HG03066 (cell line): ENCODE measurements at regions not wholly inside any gene's neighbourhood (a gene's known extent, or its start where the extent isn't known, plus 50 kb on each side); places are given as distances from the start of the nearest gene placed in this dataset.
"Not testable (repeated sequence)": the region's sequence is repeated elsewhere in the genome, so short reads cannot be mapped to it uniquely, and the experiment has no call there.

Source experiments
- ATAC-seq: cut with Tn5 transposase; IDR thresholded peaks from one replicate; pipeline ENCODE4 v1.9.1; 2021; ENCODE audit warnings: low read depth; ENCODE audit not compliant: unreplicated experiment

DNA sequence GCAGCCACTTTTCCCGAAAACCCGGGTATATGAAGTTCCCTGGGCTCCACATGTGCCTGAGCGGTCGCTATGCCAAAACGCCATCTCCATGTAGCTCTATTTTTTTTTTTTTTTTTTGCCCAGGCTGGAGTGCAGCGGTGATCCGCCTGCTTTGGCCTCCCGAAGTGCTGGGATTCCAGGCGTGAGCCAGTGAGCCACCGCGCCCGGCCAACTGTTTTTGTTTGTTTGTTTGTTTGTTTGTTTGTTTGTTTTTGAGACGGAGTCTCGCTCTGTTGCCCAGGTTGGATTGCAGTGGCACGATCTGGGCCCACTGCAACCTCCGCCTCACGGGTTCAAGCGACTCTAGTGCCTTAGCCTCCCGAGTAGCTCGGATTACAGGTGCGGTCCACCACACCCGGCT lies 237.5 kb upstream of the IRAK1BP1 start:
- no peak for ATAC-seq

DNA sequence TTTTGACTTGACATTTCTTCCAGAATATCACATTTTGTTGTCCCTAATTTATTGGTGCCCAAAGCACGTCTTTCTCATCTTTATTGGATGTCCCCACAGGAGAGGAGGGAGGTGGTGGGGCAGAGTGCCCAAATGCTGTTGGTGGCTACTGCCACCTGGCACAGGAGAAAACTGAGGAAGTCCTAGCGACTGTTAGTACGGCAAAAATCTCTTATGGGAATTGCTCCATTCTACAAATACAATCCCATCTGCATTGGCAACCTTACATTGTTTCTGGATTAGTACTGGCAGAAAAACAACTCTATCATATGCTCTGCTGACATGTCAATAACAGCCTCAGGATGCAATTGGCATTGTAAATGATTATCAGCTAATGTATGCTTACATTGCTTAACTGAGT lies 235.4 kb upstream of the IRAK1BP1 start:
- ATAC-seq = no peak

DNA sequence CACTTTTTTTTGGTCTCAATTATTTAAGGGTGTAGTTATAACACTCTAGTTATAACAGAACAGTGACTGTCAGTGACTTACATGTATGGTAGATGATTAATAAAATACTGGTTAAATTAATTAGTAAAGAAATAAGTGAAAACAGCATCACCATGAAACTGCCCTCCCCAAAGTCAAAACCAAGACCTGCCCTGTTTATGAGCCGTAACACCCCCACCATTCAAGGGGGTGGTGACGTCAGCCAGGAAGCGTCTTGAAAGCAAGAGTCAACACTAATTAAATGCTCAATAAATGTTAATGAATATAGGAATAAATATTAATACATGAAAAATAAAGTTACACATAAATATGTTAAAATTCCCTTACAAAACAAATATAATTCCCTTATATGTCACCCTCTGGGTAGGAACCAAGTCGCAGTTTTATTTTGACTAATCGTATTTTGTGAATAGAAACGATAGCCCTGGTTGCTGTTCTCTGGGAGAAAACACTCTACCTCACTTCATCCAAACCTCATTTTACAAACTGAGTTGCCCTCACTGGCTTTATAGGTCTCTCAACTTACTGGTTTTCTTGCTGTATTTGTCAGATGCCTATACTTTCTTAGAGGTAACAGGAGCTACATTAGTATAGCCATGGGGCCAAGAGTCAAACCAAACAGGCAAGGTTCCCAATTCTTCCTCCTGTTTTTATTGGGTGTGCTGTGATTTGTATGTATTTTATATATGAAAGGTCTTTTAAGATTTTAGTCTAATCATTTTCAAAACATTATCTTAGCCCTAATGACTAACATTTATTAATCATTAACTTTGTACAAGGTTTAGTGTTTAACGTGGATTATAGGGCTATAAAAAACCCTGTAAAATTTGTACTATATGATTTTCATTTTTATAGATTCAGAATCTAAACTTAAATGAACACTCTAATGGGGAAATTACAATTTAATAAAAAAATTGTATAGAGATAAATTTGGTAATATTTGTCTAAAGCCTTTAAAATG lies 227.9 kb upstream of the IRAK1BP1 start:
- ATAC-seq = no peak

DNA sequence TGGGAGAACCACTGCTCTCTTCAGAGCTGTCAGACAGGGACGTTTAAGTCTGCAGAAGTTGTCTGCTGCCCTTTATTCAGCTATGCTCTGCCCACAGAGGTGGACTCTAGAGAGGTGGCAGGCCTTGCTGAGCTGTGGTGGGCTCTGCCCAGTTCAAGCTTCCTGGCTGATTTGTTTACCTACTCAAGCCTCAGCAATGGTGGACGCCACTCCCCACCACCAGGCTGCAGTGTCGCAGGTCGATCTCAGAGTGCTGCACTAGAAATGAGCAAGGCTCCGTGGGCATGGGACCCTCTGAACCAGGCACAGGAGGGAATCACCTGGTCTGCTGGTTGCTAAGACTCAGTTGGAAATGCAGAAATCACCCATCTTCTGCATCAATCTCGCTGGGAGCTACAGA lies 223.4 kb upstream of the IRAK1BP1 start:
- ATAC-seq = not testable (repeated sequence)

DNA sequence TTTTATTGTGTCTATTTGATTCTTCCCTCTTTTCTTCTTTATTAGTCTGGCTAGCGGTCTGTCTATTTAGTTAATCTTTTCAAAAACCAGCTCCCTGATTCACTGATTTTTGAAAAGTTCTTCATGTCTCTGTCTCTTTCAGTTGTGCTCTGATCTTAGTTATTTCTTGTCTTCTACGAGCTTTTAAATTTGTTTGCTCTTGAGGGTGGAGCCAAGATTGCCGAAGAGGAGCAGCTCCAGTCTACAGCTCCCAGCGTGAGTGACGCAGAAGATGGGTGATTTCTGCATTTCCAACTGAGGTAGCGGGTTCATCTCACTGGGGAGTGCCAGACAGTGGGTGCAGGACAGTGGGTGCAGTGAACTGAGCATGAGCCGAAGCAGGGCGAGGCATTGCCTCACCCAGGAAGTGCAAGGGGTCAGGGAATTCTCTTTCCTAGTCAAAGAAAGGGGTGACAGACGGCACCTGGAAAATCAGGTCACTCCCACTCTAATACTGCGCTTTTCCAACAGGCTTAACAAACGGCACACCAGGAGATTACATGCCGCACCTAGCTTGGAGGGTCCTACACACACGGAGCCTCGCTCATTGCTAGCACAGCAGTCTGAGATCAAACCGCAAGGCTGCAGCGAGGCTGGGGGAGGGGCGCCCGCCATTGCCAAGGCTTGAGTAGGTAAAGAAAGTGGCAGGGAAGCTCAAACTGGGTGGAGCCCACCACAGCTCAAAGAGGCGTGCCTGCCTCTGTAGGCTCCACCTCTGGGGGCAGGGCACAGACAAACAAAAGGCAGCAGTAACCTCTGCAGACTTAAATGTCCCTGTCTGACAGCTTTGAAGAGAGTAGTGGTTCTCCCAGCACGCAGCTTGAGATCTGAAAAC lies 220.6 kb upstream of the IRAK1BP1 start:
- not testable (repeated sequence) for ATAC-seq

DNA sequence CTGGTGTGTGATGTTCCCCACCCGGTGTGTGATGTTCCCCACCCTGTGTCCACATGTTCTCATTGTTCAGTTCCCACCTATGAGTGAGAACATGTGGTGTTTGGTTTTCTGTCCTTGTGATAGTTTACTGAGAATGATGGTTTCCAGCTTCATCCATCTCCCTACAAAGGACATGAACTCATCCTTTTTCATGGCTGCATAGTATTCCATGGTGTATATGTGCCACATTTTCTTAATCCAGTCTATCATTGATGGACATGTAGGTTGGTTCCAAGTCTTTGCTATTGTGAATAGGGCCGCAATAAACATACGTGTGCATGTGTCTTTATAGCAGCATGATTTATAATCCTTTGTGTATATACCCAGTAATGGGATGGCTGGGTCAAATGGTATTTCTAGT lies 201.5 kb upstream of the IRAK1BP1 start:
- not testable (repeated sequence) for ATAC-seq

DNA sequence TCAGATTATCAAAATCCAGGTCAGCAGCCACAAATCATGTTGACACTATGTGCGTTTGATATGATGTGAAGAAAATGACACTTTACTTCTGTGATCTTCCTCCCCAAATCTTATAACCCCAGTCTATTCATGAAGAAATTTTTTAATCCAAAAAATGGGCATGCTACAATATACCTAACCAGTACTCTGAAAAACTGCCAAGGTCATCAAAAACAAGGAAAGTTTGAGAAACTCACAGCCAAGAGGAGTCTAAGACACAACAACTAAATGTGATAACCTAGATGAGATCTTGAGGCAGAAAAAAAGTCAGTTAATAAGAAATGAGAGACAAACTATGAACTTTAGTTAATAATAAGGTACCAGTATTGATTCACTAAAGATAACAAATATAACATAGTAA lies 200.6 kb upstream of the IRAK1BP1 start:
- ATAC-seq = no peak

DNA sequence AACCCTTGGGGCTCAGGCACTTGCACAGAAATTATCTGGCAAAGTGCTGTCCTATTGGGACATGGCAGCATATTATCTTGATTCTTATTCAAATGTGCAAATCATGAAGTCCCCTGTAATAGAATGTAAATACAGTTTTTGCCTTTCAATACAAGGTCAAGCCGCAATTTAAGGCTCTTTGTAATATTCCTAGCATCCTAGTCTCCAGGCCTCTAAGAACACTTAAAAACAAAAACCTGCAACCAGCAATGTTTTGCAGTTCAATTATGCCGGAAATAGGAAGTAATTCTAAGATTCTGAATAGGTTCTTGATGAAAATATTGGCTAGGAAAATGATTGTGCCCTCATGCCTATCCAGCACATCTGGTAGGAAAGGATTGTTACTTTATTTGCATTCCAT lies 197.2 kb upstream of the IRAK1BP1 start:
- ATAC-seq = no peak

DNA sequence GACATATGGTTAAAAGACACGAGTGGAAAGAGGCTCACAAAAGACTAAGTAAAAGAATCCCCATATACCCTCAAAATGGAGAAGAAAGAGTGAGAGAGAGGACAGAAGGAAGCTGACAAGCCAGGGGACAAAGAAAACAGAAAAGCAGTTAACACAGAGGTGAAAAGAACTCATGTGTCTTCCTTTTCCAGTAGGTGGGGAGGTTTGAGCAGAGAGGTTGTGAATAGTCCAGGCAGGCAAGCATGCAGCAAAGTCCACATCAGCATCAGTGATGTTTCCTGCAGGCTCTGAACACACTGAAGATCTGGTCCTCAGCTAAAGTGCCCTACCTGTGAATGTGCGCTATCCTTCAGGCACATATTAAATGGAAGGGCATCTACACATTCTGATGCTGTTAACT lies 196.5 kb upstream of the IRAK1BP1 start:
- no peak for ATAC-seq

DNA sequence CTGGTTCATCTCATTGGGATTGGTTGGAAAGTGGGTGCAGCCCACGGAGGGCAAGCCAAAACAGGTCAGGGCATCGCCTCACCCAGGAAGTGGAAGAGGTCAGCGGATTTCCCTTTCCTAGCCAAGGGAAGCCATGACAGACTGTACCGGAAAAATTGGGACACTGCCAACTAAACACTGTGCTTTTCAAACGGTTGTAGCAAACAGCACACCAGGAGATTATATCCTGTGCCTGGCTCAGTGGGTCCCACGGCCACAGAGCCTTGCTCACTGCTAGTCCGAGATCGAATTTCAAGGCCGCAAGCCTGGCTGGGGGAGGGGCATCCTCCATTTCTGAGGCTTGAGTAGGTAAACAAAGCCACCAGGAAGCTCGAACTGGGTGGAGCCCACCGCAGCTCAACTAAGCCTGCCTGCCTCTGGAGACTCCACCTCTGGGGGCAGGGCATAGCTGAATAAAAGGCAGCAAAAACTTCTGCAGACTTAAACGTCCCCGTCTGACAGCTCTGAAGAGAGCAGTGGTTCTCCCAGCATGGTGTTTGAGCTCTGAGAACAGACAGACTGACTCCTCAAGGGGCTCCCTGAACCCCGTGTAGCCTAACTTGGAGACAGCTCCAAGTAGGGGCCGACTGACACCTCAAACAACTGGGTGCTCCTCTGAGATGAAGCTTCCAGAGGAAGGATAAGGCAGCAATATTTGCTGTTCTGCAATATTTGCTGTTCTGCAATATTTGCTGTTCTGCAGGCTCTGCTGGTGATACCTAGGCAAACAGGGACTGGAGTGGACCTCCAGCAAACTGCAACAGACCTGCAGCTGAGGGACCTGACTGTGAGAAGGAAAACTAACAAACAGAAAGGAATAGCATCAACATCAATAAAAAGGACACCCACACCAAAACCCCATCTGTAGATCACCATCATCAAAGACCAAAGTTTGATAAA lies 191.0 kb upstream of the IRAK1BP1 start:
- ATAC-seq = not testable (repeated sequence)

DNA sequence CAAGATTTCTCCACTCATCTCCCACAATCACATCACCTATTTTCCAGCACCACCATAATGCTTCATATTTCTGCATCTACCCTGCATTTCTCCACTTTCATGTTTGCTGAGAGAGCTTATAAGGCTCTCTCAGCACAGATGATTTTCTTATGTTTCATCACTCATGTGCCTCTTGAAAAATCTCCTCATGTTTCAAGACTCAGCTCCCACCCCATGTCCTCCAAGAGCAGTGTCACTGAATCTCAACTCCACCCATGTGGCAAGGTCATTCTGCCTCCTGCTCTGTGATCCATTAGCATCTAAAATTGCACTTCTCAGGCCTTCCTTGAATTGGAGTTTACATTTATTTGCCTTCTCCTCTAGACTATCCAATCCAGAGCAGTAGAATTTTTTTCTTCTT lies 178.7 kb upstream of the IRAK1BP1 start:
- ATAC-seq = no peak

DNA sequence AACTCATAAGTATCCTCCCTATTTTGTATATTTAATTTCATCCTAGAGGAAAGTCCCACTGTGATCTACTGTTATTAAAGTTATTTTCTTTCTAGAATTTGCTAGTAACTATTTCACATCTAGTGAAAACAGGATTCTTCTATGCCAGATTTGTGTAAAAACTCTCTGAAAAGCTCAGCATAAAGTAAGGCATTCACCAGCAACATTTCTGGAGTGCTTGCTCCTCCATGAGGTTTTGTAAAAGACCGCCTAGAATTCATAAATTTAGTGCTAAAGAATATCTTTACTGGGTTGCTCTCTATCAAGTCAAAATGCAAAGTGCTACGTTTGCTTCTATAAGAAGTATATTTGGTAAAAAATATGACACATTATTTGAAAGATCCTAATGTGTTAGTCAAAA lies 173.5 kb upstream of the IRAK1BP1 start:
- no peak for ATAC-seq

DNA sequence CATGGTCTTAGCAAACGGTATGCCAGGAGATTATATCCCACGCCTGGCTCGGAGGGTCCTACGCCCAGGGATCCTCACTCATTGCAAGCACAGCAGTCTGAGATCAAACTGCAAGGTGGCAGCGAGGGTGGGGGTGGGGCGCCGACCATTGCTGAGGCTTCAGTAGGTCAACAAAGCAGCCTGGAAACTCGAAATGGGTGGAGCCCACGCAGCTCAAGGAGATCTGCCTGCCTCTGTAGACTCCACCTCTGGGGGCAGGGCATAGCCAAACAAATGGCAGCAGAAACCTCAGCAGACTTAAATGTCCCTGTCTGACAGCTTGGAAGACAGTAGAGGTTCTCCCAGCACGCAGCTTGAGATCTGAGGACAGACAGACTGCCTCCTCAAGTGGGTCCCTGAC lies 172.7 kb upstream of the IRAK1BP1 start:
- not testable (repeated sequence) for ATAC-seq

DNA sequence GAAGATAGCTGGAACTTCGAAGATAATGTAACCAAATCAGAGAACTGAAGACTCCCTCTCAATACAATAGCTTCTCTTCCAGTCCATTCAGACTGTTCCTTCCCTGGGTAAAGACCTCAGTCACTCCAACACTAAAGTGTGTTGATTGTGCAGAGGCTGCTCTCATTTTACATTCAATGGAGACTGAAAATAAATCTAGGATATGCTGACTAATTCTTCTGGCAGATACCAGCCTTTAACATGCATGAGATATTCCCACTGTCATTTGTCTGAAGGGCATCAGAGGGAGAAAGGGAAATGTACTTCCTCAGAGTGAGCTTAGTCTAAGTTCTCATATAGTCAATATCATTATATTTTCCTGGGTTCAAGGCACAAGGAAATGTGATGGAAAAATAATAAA lies 166.4 kb upstream of the IRAK1BP1 start:
- ATAC-seq = no peak

DNA sequence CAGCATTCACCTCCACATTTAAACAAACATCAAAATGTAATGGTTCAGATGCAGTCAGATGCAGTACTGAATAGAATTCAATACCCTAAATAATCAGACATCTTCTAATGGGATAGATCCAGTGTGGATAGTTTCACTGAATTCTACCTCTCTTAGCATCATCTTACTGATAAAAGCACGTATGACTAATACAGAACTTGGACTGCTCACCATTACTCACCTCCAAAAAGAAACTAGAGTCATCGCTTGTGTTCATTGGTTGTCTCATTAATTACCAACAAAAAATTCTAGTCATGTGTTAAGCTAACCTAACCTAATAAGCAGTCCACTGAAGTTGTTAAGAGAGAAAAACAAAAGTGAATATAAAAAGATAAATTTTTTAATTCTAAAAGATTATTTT lies 165.9 kb upstream of the IRAK1BP1 start:
- ATAC-seq = no peak

DNA sequence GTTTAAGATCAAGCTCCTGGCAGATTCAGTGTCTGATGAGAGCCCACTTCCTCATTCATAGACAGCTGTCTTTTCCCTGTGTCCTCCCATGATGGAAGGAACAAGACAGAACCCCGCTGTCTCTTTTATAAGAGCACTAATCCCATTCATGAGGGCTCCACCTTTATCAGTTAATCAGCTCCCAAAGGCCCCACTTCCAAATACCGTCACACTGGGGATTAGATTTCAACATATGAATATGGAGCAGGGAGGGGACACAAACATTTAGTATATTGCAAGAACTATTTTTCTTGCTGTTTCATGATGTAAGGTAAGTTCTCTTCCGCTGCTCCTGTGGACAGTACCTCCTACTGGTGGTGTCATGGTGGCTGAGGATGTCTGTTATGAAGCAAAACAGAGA lies 158.3 kb upstream of the IRAK1BP1 start:
- no peak for ATAC-seq

DNA sequence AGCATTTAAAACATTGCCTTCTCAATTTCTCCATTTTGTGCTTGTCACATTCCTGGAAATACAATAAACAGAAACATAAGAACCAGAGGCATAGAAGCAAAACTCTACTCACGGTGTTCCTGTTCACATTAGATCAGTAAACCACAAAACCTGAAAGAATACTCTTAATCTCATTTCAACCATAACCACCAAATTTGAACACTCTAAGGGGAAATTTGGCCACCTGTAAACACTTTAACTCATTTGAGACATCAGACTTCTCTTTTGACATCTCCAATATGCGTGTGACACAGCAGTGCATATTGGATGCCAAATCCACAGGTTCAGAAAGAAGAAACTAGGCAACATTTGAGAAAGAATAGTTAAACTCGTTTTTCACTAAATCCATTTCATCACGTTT lies 153.8 kb upstream of the IRAK1BP1 start:
- ATAC-seq = no peak

DNA sequence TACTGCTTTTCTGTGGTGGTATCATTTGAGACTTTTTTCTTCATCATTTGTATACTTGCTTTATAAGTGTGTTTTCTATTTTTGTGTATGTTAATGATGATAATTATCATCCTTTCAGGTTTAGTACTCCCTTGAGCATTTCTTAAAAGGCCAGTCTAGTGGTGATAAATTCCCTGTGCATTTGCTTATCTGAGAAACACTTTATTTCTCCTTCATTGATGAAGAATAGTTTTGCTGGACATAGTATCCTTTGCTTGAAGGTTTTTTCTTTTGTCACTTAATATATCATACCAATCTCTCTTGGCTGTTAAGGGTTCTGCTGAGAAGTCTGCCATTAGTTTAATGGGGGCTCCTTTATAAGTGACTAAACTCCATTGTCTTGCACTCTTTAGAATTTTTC lies 123.2 kb upstream of the IRAK1BP1 start:
- no peak for ATAC-seq

DNA sequence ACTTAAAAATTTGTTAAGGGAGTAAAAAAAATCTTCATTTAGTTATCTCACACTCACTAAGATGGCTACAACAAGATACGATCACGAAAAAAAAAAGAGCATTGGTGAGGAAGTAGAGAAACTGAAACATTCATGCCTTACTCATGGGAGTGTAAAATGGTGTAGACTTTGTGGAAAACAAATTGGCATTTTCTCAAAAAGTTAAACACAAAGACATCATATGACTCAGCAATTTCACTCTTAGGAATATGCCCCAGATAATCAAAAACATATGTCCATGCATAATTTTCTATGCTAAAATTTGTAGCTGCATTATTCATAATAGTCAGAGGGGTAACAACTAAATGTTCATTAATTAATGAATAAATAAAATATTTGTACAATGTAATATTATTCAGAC lies 120.9 kb upstream of the IRAK1BP1 start:
- ATAC-seq = no peak

DNA sequence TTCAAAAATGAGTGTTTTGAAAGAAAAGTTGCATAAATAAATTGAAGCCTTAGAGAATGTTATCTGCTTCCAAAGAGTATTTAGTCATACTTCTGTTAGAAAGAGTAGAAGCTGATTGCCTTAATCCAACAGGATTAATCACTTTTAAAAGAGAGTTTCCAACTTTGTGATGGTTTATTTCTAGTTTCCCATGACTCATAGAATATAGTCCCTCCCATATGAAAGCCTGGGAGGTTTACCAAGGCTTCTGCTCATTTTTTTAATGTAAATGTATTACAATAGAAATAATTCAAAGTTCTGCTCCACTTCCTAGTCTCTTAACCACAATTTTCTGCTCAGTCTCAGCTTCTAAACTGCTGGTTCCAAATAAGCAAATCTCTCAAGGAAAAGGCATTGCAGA lies 118.0 kb upstream of the IRAK1BP1 start:
- ATAC-seq = no peak
